WTC11 (cell line): ENCODE measurements at regions not wholly inside any gene's neighbourhood (a gene's known extent, or its start where the extent isn't known, plus 50 kb on each side); places are given as distances from the start of the nearest gene placed in this dataset.

Experiments
- ATAC-seq: fragments of 200-7000 bp; cut with Tn5 transposase; 2 replicates; pipeline ENCODE4 v1.10.0; 2021; ENCODE audit warnings: mild to moderate bottlenecking, moderate library complexity
- CTCF ChIA-PET: fragments of 300-600 bp; sonication (Branson Sonifier 250); formaldehyde crosslinking; loops from one replicate; lab custom pipeline; 2021; ENCODE audit warnings: antibody characterized with exemption; lab: Charles Lee
- POLR2A ChIA-PET: fragments of 350-600 bp; sonication (Branson Sonifier 250); formaldehyde crosslinking; loops from one replicate; lab custom pipeline; 2021; ENCODE audit warnings: antibody characterized with exemption; lab: Charles Lee
- DNase-seq: peaks from one replicate; pipeline ENCODE4 v3.0.0; 2021; ENCODE audit warnings: low spot score
- H3K27ac Mint-ChIP-seq: 2 replicates; pipeline ENCODE4 v1.8.0; 2021; ENCODE audit warnings: mixed read lengths
- H3K27me3 Mint-ChIP-seq: 2 replicates; pipeline ENCODE4 v1.8.0; 2021; ENCODE audit warnings: low read depth, mild to moderate bottlenecking, moderate library complexity, mixed read lengths
- H3K36me3 Mint-ChIP-seq: 2 replicates; pipeline ENCODE4 v1.8.0; 2021; ENCODE audit warnings: mixed read lengths
- H3K4me1 Mint-ChIP-seq: 2 replicates; pipeline ENCODE4 v1.8.0; 2022; ENCODE audit warnings: mixed read lengths
- H3K4me3 Mint-ChIP-seq: 2 replicates; pipeline ENCODE4 v1.8.0; 2021; ENCODE audit warnings: mild to moderate bottlenecking, moderate library complexity, mixed read lengths
- H3K9me3 Mint-ChIP-seq: 2 replicates; pipeline ENCODE4 v1.8.0; 2021; ENCODE audit warnings: mixed read lengths
- ATF2 ChIP-seq: sonication (generic); formaldehyde crosslinking; IDR thresholded peaks from 2 replicates; pipeline ENCODE4 v1.8.1; 2022; ENCODE audit warnings: low read depth, missing genetic modification reagents, borderline replicate concordance
- CREB1 ChIP-seq: sonication (generic); formaldehyde crosslinking; IDR thresholded peaks from 2 replicates; pipeline ENCODE4 v1.8.0; 2023; ENCODE audit warnings: mild to moderate bottlenecking, missing genetic modification reagents
- E2F5 ChIP-seq: sonication (generic); formaldehyde crosslinking; IDR thresholded peaks from 2 replicates; pipeline ENCODE4 v1.8.1; 2022; ENCODE audit warnings: mild to moderate bottlenecking, moderate library complexity, missing genetic modification reagents
- FOXP1 ChIP-seq: sonication (generic); formaldehyde crosslinking; IDR thresholded peaks from 2 replicates; pipeline ENCODE4 v1.8.0; 2022; ENCODE audit warnings: missing genetic modification reagents, mild to moderate bottlenecking, moderate library complexity, borderline replicate concordance
- GRHL2 ChIP-seq: fragments of 250-450 bp; sonication (Bioruptor Pico); IDR thresholded peaks from 2 replicates; pipeline ENCODE4 v1.8.0; 2022; ENCODE audit warnings: mild to moderate bottlenecking, moderate library complexity; ENCODE audit not compliant: insufficient replicate concordance, severe bottlenecking
- IRF1 ChIP-seq: sonication (generic); formaldehyde crosslinking; IDR thresholded peaks from 2 replicates; pipeline ENCODE4 v1.8.0; 2023; ENCODE audit warnings: missing genetic modification reagents
- MLX ChIP-seq: sonication (generic); formaldehyde crosslinking; IDR thresholded peaks from 2 replicates; pipeline ENCODE4 v1.8.1; 2023; ENCODE audit warnings: mild to moderate bottlenecking, missing genetic modification reagents, moderate library complexity
- MXD4 ChIP-seq: fragments of 250-450 bp; sonication (Bioruptor Pico); IDR thresholded peaks from 2 replicates; pipeline ENCODE4 v1.8.0; 2021; ENCODE audit warnings: mild to moderate bottlenecking, moderate library complexity, borderline replicate concordance
- NR2C2 ChIP-seq: sonication (generic); formaldehyde crosslinking; IDR thresholded peaks from 2 replicates; pipeline ENCODE4 v1.8.0; 2022; ENCODE audit warnings: mild to moderate bottlenecking, missing genetic modification reagents
- RORB ChIP-seq: fragments of 250-450 bp; sonication (Bioruptor Pico); IDR thresholded peaks from 2 replicates; pipeline ENCODE4 v1.9.0; 2021; ENCODE audit warnings: mild to moderate bottlenecking
- USF1 ChIP-seq: sonication (generic); formaldehyde crosslinking; IDR thresholded peaks from 2 replicates; pipeline ENCODE4 v1.8.0; 2022; ENCODE audit warnings: mild to moderate bottlenecking, missing genetic modification reagents
- ZBTB43 ChIP-seq: sonication (generic); formaldehyde crosslinking; IDR thresholded peaks from 2 replicates; pipeline ENCODE4 v1.8.1; 2023; ENCODE audit warnings: mild to moderate bottlenecking, missing genetic modification reagents
- ZNF232 ChIP-seq: sonication (generic); formaldehyde crosslinking; IDR thresholded peaks from 2 replicates; pipeline ENCODE4 v1.8.0; 2022; ENCODE audit warnings: mild to moderate bottlenecking, missing genetic modification reagents
- ZNF263 ChIP-seq: sonication (generic); formaldehyde crosslinking; IDR thresholded peaks from 2 replicates; pipeline ENCODE4 v1.8.1; 2022; ENCODE audit warnings: low read depth, mild to moderate bottlenecking, moderate library complexity, missing genetic modification reagents
- ZNF532 ChIP-seq: fragments of 250-450 bp; sonication (Bioruptor Pico); IDR thresholded peaks from 2 replicates; pipeline ENCODE4 v1.9.0; 2021; ENCODE audit warnings: mild to moderate bottlenecking, borderline replicate concordance

GRCh38 chr9:89888677-89889076, 283.9 kb downstream of the GADD45G start:
- POLR2A ChIA-PET: no interaction called here
- Mint-ChIP-seq H3K4me3 (no peak overlapping the region), H3K9me3 (peaks cover 15% of the 10 kb centered on the region), H3K4me1 (peaks cover 9% of the 10 kb centered on the region)
- no peak for ATAC-seq
- TF ChIP-seq IRF1 (CRISPR knock-in tag): no peak
- no peak for TF ChIP-seq ZNF532 (CRISPR knock-in tag)
- TF ChIP-seq CREB1 (CRISPR knock-in tag): no peak
- no peak for TF ChIP-seq USF1 (CRISPR knock-in tag)
- TF ChIP-seq E2F5 (CRISPR knock-in tag): no peak
- no peak for TF ChIP-seq MLX (CRISPR knock-in tag)
- TF ChIP-seq NR2C2 (CRISPR knock-in tag): no peak
- no peak for TF ChIP-seq MXD4 (CRISPR knock-in tag)
- TF ChIP-seq ZNF232: no peak
- no peak for TF ChIP-seq GRHL2 (CRISPR knock-in tag)
- TF ChIP-seq ZNF263 (CRISPR knock-in tag): no peak
- TF ChIP-seq ZBTB43 (CRISPR knock-in tag): no peak
- no peak for TF ChIP-seq RORB (CRISPR knock-in tag)
- no peak for TF ChIP-seq ATF2 (CRISPR knock-in tag)
- no peak for TF ChIP-seq FOXP1 (CRISPR knock-in tag)
- TF ChIP-seq, all 79 proteins: peak for 0
- CTCF ChIA-PET: interaction anchor here (1.0 to 1.6 kb wide), 2 partner anchors 291 to 295 kb away, joined by 3 to 4 read pairs; no protein-coding TSS in a partner anchor
- Mint-ChIP-seq H3K36me3 (peaks cover 6% of the 10 kb centered on the region; the same call in 1 of the 2 replicates), H3K27me3 (0 out of 2 replicates have a peak, but pooled peaks cover 2% of the 10 kb centered on the region), H3K27ac (no peak overlapping the region)
- no peak for DNase-seq
